GM21576 (cell line): ENCODE measurements at regions not wholly inside any gene's neighbourhood (a gene's known extent, or its start where the extent isn't known, plus 50 kb on each side); places are given as distances from the start of the nearest gene placed in this dataset.
"Not testable (repeated sequence)": the region's sequence is repeated elsewhere in the genome, so short reads cannot be mapped to it uniquely, and the experiment has no call there.

ENCODE experiments used
- ATAC-seq: cut with Tn5 transposase; IDR thresholded peaks from one replicate; pipeline ENCODE4 v1.9.1; 2021; ENCODE audit warnings: mild to moderate bottlenecking, moderate library complexity; ENCODE audit not compliant: unreplicated experiment

- ATAC-seq = no peak
Observed at GRCh38 chr9:79473704-79474103, 98.1 kb upstream of the TLE4 start.

GRCh38 chr9:79477241-79477840 is 94.4 kb upstream of the TLE4 start:
- ATAC-seq = no peak

GRCh38 chr9:79477955-79478771 is 93.6 kb upstream of the TLE4 start:
- no peak for ATAC-seq

GRCh38 chr9:79480639-79481038 is 91.1 kb upstream of the TLE4 start:
- no peak for ATAC-seq

- ATAC-seq = no peak
Observed at GRCh38 chr9:79481846-79482477, 89.8 kb upstream of the TLE4 start.

- no peak for ATAC-seq
Observed at GRCh38 chr9:79485258-79485657, 86.5 kb upstream of the TLE4 start.

- no peak for ATAC-seq
Observed at GRCh38 chr9:79489261-79490000, 82.3 kb upstream of the TLE4 start.

- ATAC-seq = no peak
Observed at GRCh38 chr9:79490657-79491248, 81.0 kb upstream of the TLE4 start.

GRCh38 chr9:79492092-79493009 is 79.4 kb upstream of the TLE4 start:
- no peak for ATAC-seq

- ATAC-seq = not testable (repeated sequence)
Observed at GRCh38 chr9:79500196-79500864, 71.4 kb upstream of the TLE4 start.

GRCh38 chr9:79501546-79501945 is 70.2 kb upstream of the TLE4 start:
- no peak for ATAC-seq

- no peak for ATAC-seq
Observed at GRCh38 chr9:79507801-79508200, 64.0 kb upstream of the TLE4 start.

- no peak for ATAC-seq
Observed at GRCh38 chr9:79512251-79512650, 59.5 kb upstream of the TLE4 start.
